Keratinocyte (primary cell): ENCODE measurements at regions not wholly inside any gene's neighbourhood (a gene's known extent, or its start where the extent isn't known, plus 50 kb on each side); places are given as distances from the start of the nearest gene placed in this dataset.

ENCODE experiments used
- EZH2 ChIP-seq: IDR thresholded peaks from one replicate; pipeline ENCODE4 v1.6.1; 2012; ENCODE audit warnings: inconsistent platforms, mild to moderate bottlenecking, low read length, moderate library complexity
- TF ChIP-seq, protein P1 (sequence below), 3 experiments: IDR thresholded peaks in 1 of 3; conservative IDR thresholded peaks in 1 of 3; optimal IDR thresholded peaks in 1 of 3; 2 replicates in 2 of 3; 3 replicates in 1 of 3; pipeline versions ENCODE3 to v1.5.1; 2011; ENCODE audit warnings: low read length in 3 of 3, mild to moderate bottlenecking in 3 of 3, moderate library complexity in 2 of 3, control low read depth in 1 of 3, inconsistent platforms in 1 of 3; ENCODE audit not compliant: insufficient read depth in 2 of 3; ENCODE audit errors: extremely low read depth in 1 of 3

DNA sequence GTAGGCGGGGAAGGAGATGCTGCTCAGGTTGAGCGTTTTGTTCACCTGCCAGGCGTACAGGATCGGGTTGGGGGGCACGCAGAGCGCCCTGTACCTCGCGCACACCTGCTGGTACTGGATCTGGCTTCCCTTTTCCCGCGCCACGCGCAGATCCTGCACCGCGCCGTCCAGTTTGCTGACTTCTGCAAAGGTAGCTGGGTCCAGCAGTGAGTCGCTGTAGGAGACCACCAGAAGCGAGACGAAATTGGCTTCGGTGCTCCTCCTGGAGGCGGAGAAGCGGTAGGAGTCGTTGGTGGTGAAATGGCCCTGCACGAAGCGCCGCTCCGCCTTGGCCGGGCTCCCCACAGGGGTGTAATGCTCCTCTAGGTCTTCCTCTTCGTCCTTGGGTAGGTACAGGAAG is 90.7 kb upstream of the RAB18 start:
- TF ChIP-seq, protein P1, sequence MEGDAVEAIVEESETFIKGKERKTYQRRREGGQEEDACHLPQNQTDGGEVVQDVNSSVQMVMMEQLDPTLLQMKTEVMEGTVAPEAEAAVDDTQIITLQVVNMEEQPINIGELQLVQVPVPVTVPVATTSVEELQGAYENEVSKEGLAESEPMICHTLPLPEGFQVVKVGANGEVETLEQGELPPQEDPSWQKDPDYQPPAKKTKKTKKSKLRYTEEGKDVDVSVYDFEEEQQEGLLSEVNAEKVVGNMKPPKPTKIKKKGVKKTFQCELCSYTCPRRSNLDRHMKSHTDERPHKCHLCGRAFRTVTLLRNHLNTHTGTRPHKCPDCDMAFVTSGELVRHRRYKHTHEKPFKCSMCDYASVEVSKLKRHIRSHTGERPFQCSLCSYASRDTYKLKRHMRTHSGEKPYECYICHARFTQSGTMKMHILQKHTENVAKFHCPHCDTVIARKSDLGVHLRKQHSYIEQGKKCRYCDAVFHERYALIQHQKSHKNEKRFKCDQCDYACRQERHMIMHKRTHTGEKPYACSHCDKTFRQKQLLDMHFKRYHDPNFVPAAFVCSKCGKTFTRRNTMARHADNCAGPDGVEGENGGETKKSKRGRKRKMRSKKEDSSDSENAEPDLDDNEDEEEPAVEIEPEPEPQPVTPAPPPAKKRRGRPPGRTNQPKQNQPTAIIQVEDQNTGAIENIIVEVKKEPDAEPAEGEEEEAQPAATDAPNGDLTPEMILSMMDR (optimal IDR thresholded peaks at IDR 0.05 in 1 of 3, IDR thresholded peaks at IDR 0.05 in 1 of 3, conservative IDR thresholded peaks at IDR 0.05 in 1 of 3; ENCODE audit: extremely low read depth in 1 of 3, insufficient read depth in 2 of 3, low read length in 3 of 3) = no peak
- TF ChIP-seq EZH2 = no peak
